Activated naive CD4-positive, alpha-beta T cell (primary cell): ENCODE measurements at regions not wholly inside any gene's neighbourhood (a gene's known extent, or its start where the extent isn't known, plus 50 kb on each side); places are given as distances from the start of the nearest gene placed in this dataset.

Experiments
- DNase-seq, 4 experiments: peaks; one replicate each; lab custom pipeline; 2025; lab: John Stamatoyannopoulos, UW

DNA sequence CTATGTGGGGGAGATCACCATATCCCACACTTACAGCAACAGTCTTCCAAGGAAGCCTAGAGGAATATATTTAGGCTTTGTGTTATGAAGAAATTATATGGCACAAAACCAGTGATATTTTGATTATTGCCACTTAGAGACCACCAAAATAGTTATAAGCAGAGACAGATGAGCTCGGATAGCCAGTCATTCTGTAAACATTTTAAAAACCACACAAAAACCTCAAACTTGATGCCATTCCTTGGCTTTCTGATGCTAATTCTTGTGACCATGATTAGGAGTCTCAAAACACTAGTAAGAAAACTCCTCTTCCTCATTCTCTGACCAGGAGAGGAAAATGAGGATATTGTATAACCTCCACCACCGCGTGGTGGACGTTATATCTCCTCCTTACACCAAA, 496.4 kb downstream of the FOXO1 start:
- no peak for DNase-seq

- DNase-seq, result no peak
Measured at GRCh38 chr13:40170982-40171381, 495.5 kb downstream of the FOXO1 start.

- no peak for DNase-seq
Measured at GRCh38 chr13:40171566-40171965, 494.9 kb downstream of the FOXO1 start.

GRCh38 chr13:40172149-40172591, 494.3 kb downstream of the FOXO1 start:
- no peak for DNase-seq

GRCh38 chr13:40172878-40173277, 493.6 kb downstream of the FOXO1 start:
- no peak for DNase-seq

- no peak for DNase-seq
Measured at GRCh38 chr13:40175639-40176038, 490.8 kb downstream of the FOXO1 start.

DNA sequence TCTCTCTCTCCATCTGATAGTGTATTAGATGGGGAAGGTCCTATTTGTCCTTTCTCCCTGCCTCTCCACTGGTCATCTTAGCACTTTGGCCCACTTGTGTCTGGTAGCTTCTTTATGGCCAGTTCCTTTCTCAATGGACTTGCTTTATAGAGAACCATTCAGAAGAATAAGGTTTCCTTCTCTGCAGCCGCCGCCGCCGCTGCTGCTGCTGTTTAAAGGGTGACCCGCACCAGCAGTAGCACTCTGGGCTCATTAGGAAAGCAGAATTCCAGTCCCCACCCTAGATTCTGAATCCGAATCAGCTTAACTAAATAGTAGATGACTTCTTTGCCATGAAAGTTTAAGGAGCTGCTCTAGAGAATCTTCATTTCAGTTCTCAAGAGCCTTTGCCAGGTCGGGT, 490.2 kb downstream of the FOXO1 start:
- no peak for DNase-seq

DNA sequence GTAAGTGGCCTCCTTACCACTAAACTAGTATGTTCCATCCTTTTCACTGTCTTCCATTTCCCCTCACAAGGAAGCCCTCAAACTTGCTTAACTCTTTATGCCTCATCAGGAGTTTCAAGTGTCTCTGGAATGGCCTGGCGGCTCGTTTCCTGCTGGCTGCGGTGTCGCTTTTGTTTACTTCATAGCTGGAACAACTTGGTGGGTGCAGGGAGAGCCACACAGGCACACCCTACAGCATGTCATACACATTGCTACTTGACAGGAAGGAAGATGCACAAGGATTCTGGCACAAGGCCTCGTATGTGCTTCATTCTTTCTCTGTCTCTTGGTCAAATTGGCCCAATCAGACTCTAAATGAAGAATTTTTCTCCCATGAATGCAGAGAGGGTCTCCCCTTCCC, 488.3 kb downstream of the FOXO1 start:
- DNase-seq, result no peak

- no peak for DNase-seq
Measured at GRCh38 chr13:40179445-40180281, 486.8 kb downstream of the FOXO1 start.

GRCh38 chr13:40180776-40181175, 485.7 kb downstream of the FOXO1 start:
- DNase-seq, result no peak

- no peak for DNase-seq
Measured at GRCh38 chr13:40181203-40181845, 485.1 kb downstream of the FOXO1 start.

DNA sequence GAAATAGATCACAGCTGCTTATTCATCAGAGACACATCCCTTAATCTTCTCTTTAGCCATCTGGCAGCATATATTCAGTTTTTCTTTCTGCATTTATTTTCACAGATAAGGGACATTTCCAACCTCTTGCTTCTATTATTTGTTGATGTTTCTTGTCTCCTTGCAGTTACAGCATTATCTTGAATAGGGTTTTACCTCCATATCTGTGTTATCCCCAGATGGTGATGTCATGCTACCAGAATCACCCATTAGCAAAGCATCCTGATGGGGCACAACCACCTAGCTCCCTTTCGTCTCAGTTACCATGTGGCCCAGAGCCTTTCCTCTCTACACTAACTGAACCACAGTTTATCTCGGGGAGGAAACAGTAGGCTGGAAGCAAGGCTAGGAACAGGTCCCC, 483.9 kb downstream of the FOXO1 start:
- DNase-seq, result no peak

DNA sequence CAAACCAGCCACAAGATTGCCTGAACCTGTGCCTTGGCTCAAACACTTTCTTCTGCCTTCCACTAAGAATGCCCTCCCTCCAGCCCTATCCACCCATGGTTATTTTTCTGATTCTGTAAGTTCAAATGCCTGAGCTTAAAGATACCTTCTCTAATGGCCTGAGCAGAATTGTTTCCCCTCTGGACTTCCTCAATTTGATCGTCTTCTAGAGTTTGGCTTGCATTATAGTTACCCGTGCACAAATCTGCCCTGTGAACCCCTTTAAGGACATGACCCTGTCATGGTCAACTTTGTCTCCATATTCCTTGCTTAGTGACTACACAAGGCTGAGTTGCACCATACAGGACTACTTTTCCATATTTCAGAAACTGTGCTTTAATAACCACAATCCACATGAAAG, 481.0 kb downstream of the FOXO1 start:
- DNase-seq, result no peak

DNA sequence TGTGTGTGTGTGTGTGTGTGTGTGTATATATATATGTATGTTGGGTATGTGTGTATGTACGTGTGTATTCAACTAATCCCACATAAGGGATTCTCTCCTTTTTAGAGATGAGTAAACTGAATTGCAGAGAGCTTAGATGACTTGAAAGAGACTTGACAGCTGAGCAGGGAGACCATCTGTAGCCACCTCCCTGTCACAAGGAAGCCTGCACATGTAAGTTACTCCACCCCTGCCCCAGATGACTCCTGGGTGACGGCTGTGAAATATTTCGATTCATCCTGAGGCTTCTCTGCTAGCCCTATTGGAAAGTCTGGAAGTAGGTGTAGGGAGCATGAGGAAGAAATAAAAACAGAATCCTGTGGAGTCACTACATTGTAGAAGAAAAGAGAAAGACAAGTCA, 480.4 kb downstream of the FOXO1 start:
- DNase-seq, result no peak

DNA sequence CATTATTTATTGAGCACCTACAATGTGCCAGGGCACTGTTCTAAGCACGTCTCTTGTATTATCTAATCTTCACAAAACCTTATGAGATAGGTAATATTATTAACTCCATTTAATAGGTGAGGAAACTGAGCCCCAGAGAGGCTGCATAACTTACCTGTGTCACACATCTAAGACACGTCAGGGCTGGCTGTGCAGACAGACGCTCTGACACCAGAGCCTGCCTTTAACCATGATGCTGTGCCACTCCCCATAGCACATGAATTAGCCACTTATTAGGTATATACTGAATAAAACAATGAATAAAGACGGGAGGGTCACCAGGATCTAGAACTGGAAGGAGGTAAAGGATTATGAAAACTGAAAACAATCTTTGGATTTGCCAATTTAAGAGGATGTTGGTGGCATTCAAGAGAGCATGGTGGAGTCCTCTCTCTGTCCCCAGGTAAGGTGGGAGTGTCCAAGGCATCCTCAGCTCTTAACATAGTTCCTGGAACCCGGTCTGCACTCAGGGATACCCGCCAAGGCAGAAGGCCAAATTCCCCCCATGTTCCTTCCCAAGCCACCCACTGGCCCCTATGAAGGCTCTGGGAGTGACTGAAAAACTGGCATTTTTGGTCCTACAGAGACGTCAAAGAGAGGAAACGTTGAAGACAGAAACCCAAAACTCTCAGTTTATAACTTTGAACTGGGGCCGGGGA, 479.7 kb downstream of the FOXO1 start:
- no peak for DNase-seq

GRCh38 chr13:40187324-40187795, 479.1 kb downstream of the FOXO1 start:
- peak; percentile 29 to 75 (median 51) for DNase-seq

DNA sequence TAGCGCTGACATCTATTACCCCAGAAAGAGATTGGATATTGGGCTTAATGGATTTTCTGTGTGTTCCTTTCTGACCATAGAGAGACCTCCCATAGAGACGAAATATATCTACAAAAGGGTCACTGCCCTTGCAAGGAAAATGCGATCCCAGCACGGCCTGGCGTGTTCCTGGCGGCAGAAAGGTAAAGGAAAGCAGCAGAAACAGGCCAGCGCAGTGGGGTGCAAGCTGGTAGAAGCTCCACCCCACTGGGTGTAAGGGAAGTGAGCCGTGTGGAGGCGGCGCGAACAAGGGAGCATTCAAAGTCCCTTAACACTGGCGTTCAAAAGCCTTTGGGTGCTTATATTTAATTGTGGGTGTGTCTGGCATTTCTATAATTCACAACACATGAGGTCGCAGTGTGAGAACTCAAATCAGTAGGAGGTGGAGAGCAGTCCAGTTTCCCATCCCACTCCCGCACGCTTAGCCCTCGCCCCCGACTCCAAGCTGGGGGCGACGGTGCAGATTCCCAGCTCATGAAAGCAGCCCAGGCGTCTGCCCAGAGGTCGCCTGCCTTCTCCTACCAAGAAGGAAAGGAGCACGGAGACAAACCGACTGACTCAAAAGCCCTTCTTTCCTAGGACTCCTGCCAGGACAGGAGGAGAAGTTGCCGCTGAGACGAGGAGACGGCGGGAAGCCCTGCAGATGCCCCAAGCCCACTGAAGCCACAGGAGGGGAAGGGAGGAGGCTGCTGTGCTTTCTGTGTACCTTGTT, 478.4 kb downstream of the FOXO1 start:
- DNase-seq, result peak in 3 of 4 experiments; percentile 10 to 61 (median 55)

GRCh38 chr13:40189426-40189825, 477.0 kb downstream of the FOXO1 start:
- no peak for DNase-seq

- DNase-seq, result no peak
Measured at GRCh38 chr13:40189898-40190630, 476.4 kb downstream of the FOXO1 start.

GRCh38 chr13:40190641-40191100, 475.8 kb downstream of the FOXO1 start:
- peak in 2 of 4 experiments; percentile 49 to 53 for DNase-seq
